ENCODE measurements at regions not wholly inside any gene's neighbourhood (a gene's known extent, or its start where the extent isn't known, plus 50 kb on each side); places are given as distances from the start of the nearest gene placed in this dataset.

- Histone ChIP-seq H2AFZ (ENCODE audit: low read length) (no peak overlapping the region), H3K9ac (ENCODE audit: low read depth, low read length, poor library complexity, severe bottlenecking) (no peak overlapping the region), H3K9me2 (replicated peaks; ENCODE audit: low read depth, low read length) (no peaks in the 10 kb centered on the region), H3K4me3 (ENCODE audit: low read length, poor library complexity, severe bottlenecking) (no peak overlapping the region), H4K20me1 (ENCODE audit: insufficient read depth, low read length, poor library complexity, severe bottlenecking) (no peaks in the 10 kb centered on the region), H3K4me1 (ENCODE audit: insufficient read depth, low read length, poor library complexity, severe bottlenecking) (no peaks in the 10 kb centered on the region), H3K4me2 (ENCODE audit: low read depth, low read length, poor library complexity, severe bottlenecking) (no peak overlapping the region), H3F3A (ENCODE audit: low read depth) (no peaks in the 10 kb centered on the region), H3K36me3 (ENCODE audit: insufficient read depth, low read length) (no peaks in the 10 kb centered on the region), H3K79me2 (ENCODE audit: insufficient read depth, low read length) (no peaks in the 10 kb centered on the region), H3K9me3 (ENCODE audit: insufficient read depth, low read depth, low read length) (peaks cover 3% of the 10 kb centered on the region; the same call in 1 of the 2 replicates), H3K27me3 (ENCODE audit: insufficient read depth, low read length, poor library complexity, severe bottlenecking) (no peaks in the 10 kb centered on the region)
- TF ChIP-seq EZH2phosphoT487 (IDR thresholded peaks at IDR 0.05; ENCODE audit: borderline replicate concordance): no peak
- TF ChIP-seq CTCF (conservative IDR thresholded peaks at IDR 0.05; ENCODE audit: low read length): no peak
Observed at GRCh38 chr11:104792861-104793260, 105.4 kb downstream of the CASP12 start.

DNA sequence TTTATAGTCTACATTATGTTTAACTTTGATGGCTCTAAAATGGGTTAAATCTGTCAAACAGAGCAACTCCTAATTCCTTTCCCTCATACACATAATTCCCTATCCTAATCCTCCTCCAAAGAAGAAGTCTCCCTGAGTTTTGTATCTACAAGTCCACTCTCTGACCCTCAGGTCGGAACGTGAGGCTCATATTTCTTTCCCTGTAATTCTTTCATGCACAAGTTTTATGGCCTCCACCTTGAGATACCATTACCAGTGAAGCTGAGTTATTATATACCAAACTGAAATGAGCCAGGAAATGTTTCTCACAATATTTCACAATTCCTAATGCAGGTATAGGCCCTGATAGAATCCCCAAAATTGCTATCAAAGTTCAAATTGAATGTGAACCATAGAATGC lies 106.4 kb downstream of the CASP12 start:
- peaks cover 3% of the 10 kb centered on the region; the same call in 1 of the 2 replicates for H3K9me3 ChIP-seq (ENCODE audit: insufficient read depth, low read depth, low read length)
- no peak overlapping the region for H3K4me3 ChIP-seq (ENCODE audit: low read length, poor library complexity, severe bottlenecking)
- no peak overlapping the region for H3K9ac ChIP-seq (ENCODE audit: low read depth, low read length, poor library complexity, severe bottlenecking)
- H3K4me1 ChIP-seq (ENCODE audit: insufficient read depth, low read length, poor library complexity, severe bottlenecking): no peaks in the 10 kb centered on the region
- TF ChIP-seq CTCF (conservative IDR thresholded peaks at IDR 0.05; ENCODE audit: low read length): no peak
- no peak for TF ChIP-seq EZH2phosphoT487 (IDR thresholded peaks at IDR 0.05; ENCODE audit: borderline replicate concordance)
- no peaks in the 10 kb centered on the region for H3K36me3 ChIP-seq (ENCODE audit: insufficient read depth, low read length)
- no peaks in the 10 kb centered on the region for H3K27me3 ChIP-seq (ENCODE audit: insufficient read depth, low read length, poor library complexity, severe bottlenecking)
- H3K4me2 ChIP-seq (ENCODE audit: low read depth, low read length, poor library complexity, severe bottlenecking): no peak overlapping the region
- H3F3A ChIP-seq (ENCODE audit: low read depth): no peaks in the 10 kb centered on the region
- H3K79me2 ChIP-seq (ENCODE audit: insufficient read depth, low read length): no peaks in the 10 kb centered on the region
- no peak overlapping the region for H2AFZ ChIP-seq (ENCODE audit: low read length)
- no peaks in the 10 kb centered on the region for H3K9me2 ChIP-seq (replicated peaks; ENCODE audit: low read depth, low read length)
- no peaks in the 10 kb centered on the region for H4K20me1 ChIP-seq (ENCODE audit: insufficient read depth, low read length, poor library complexity, severe bottlenecking)

- no peaks in the 10 kb centered on the region for H3K27me3 ChIP-seq (ENCODE audit: insufficient read depth, low read length, poor library complexity, severe bottlenecking)
- no peaks in the 10 kb centered on the region for H4K20me1 ChIP-seq (ENCODE audit: insufficient read depth, low read length, poor library complexity, severe bottlenecking)
- H3K9me2 ChIP-seq (replicated peaks; ENCODE audit: low read depth, low read length): no peaks in the 10 kb centered on the region
- H3K4me3 ChIP-seq (ENCODE audit: low read length, poor library complexity, severe bottlenecking): no peak overlapping the region
- H3K4me2 ChIP-seq (ENCODE audit: low read depth, low read length, poor library complexity, severe bottlenecking): no peak overlapping the region
- H2AFZ ChIP-seq (ENCODE audit: low read length): no peak overlapping the region
- no peaks in the 10 kb centered on the region for H3K36me3 ChIP-seq (ENCODE audit: insufficient read depth, low read length)
- TF ChIP-seq EZH2phosphoT487 (IDR thresholded peaks at IDR 0.05; ENCODE audit: borderline replicate concordance) (no peak), CTCF (conservative IDR thresholded peaks at IDR 0.05; ENCODE audit: low read length) (no peak)
- no peaks in the 10 kb centered on the region for H3K9me3 ChIP-seq (ENCODE audit: insufficient read depth, low read depth, low read length)
- no peaks in the 10 kb centered on the region for H3K79me2 ChIP-seq (ENCODE audit: insufficient read depth, low read length)
- H3K9ac ChIP-seq (ENCODE audit: low read depth, low read length, poor library complexity, severe bottlenecking): no peak overlapping the region
- no peaks in the 10 kb centered on the region for H3F3A ChIP-seq (ENCODE audit: low read depth)
- H3K4me1 ChIP-seq (ENCODE audit: insufficient read depth, low read length, poor library complexity, severe bottlenecking): no peaks in the 10 kb centered on the region
Observed at GRCh38 chr11:104784684-104785460, 113.4 kb downstream of the CASP12 start.

All from Loucy (cell line).